ENCODE measurements at regions not wholly inside any gene's neighbourhood (a gene's known extent, or its start where the extent isn't known, plus 50 kb on each side); places are given as distances from the start of the nearest gene placed in this dataset.

DNA sequence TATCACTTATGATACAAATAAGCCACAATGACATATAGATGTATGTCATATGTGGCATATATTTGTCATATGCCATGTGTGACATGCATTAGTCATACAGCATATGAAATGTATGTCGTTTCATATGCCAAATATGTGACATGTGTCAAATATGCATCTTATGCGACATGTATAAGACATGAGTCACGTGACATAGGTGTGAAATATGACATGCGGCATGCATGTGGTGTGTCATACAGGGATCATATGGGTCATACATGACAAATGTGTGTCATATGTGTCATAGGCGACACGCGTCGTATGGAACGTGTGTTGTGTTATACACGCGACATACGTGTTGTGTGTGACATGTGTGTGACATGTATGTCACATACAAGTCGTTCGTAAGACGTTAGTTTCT lies 2154.0 kb upstream of the PIK3C3 start:
- H3K56ac ChIP-seq (replicated peaks; ENCODE audit: insufficient read length, low read depth, low read length), result no peak overlapping the region
- no peak overlapping the region for H4K8ac ChIP-seq (ENCODE audit: extremely low read depth, insufficient read depth, low read length)
- H3K14ac ChIP-seq (ENCODE audit: insufficient read length), result no peak overlapping the region
- no peaks in the 10 kb centered on the region for H4K20me1 ChIP-seq (replicated peaks in 1 of 2; ENCODE audit: control insufficient read depth in 1 of 2, insufficient read depth in 2 of 2, low read length in 2 of 2)
- H2BK120ac ChIP-seq (replicated peaks; ENCODE audit: low read depth, low read length), result no peak overlapping the region
- no peak overlapping the region for H2AK5ac ChIP-seq (ENCODE audit: low read depth, low read length)
- no peak overlapping the region for H2BK5ac ChIP-seq (ENCODE audit: low read depth, low read length)
- no peak overlapping the region for H4K5ac ChIP-seq (ENCODE audit: insufficient read length, low read depth, low read length)
- H3K4me3 ChIP-seq (ENCODE audit: extremely low read depth in 1 of 4, insufficient read depth in 2 of 4, low read depth in 3 of 4, low read length in 4 of 4), result no peak overlapping the region
- peak; percentile 36 for FAIRE-seq
- peaks cover 0 to 28% of the 10 kb centered on the region in 2 experiments; a peak in 3 of 4 replicates for H3K79me2 ChIP-seq (ENCODE audit: control insufficient read depth in 1 of 2, insufficient read depth in 2 of 2, low read length in 2 of 2)
- H3K23me2 ChIP-seq (ENCODE audit: low read depth, low read length), result no peaks in the 10 kb centered on the region
- H2BK15ac ChIP-seq (ENCODE audit: low read length), result no peak overlapping the region
- no peak overlapping the region for H2AFZ ChIP-seq (ENCODE audit: low read length)
- no peaks in the 10 kb centered on the region for H3K79me1 ChIP-seq (ENCODE audit: low read depth, low read length)
- no peak overlapping the region for H3K18ac ChIP-seq (ENCODE audit: extremely low read depth, low read length)
- ChIA-PET CTCF (ENCODE audit: partially characterized antibody) (no interaction called here), POLR2A (ENCODE audit: partially characterized antibody) (no interaction called here)
- no peak overlapping the region for H3K4me2 ChIP-seq (ENCODE audit: insufficient read depth in 1 of 2, low read depth in 2 of 2, low read length in 2 of 2)
- H2BK12ac ChIP-seq (ENCODE audit: low read depth, low read length), result no peak overlapping the region
- H3K27ac ChIP-seq (ENCODE audit: low read depth, low read length), result no peak overlapping the region
- peaks cover 0 to 2% (median 0%) of the 10 kb centered on the region in 4 experiments; a peak in 1 of 7 replicates for H3K4me1 ChIP-seq (replicated peaks in 1 of 4; ENCODE audit: control insufficient read depth in 3 of 4, insufficient read depth in 4 of 4, low read length in 3 of 4)
- no peak overlapping the region for H3K9ac ChIP-seq (replicated peaks in 1 of 4; ENCODE audit: extremely low read depth in 1 of 4, low read depth in 3 of 4, low read length in 3 of 4)
- no peaks in the 10 kb centered on the region for H3K27me3 ChIP-seq (replicated peaks in 1 of 4; ENCODE audit: control insufficient read depth in 3 of 4, extremely low read depth in 1 of 4, insufficient read depth in 3 of 4, low read length in 3 of 4)
- H3K36me3 ChIP-seq (ENCODE audit: control insufficient read depth in 2 of 4, insufficient read depth in 4 of 4, low read length in 3 of 4), result peaks cover 0 to 3% (median 0%) of the 10 kb centered on the region in 4 experiments; a peak in 2 of 8 replicates
- H3K23ac ChIP-seq (ENCODE audit: insufficient read length), result no peak overlapping the region
- 91% methylated on average over 15 of the region's 15 CpGs; no CpG with 5 or more reads in 1 of the 2 experiments for WGBS, 2 experiments (ENCODE audit: extremely low coverage in 1 of 2, insufficient coverage in 1 of 2, insufficient read length in 1 of 2, insufficient replicate concordance in 2 of 2, low coverage in 1 of 2, low lambda C conversion rate in 2 of 2, missing lambda C conversion rate in 1 of 2)
- H2BK20ac ChIP-seq (ENCODE audit: low read length), result no peak overlapping the region
- peaks cover 21 to 22% of the 10 kb centered on the region in 2 experiments for H3K9me3 ChIP-seq (ENCODE audit: insufficient read depth in 2 of 2, low read depth in 1 of 2, low read length in 1 of 2)
- no peak for DNase-seq (ENCODE audit: low read depth in 1 of 2, low spot score in 2 of 2)
- H4K91ac ChIP-seq (replicated peaks; ENCODE audit: insufficient read length, low read length), result no peak overlapping the region
- no peak overlapping the region for H3K4ac ChIP-seq (replicated peaks; ENCODE audit: insufficient read length, low read depth, low read length)
- no peak for TF ChIP-seq RNF2 (IDR thresholded peaks at IDR 0.05; ENCODE audit: borderline replicate concordance, low read depth, low read length, missing control alignments, poor library complexity, severe bottlenecking)
- TF ChIP-seq, protein P1, sequence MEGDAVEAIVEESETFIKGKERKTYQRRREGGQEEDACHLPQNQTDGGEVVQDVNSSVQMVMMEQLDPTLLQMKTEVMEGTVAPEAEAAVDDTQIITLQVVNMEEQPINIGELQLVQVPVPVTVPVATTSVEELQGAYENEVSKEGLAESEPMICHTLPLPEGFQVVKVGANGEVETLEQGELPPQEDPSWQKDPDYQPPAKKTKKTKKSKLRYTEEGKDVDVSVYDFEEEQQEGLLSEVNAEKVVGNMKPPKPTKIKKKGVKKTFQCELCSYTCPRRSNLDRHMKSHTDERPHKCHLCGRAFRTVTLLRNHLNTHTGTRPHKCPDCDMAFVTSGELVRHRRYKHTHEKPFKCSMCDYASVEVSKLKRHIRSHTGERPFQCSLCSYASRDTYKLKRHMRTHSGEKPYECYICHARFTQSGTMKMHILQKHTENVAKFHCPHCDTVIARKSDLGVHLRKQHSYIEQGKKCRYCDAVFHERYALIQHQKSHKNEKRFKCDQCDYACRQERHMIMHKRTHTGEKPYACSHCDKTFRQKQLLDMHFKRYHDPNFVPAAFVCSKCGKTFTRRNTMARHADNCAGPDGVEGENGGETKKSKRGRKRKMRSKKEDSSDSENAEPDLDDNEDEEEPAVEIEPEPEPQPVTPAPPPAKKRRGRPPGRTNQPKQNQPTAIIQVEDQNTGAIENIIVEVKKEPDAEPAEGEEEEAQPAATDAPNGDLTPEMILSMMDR (IDR thresholded peaks at IDR 0.05; ENCODE audit: control extremely low read depth in 1 of 3, insufficient read depth in 1 of 3, low read depth in 1 of 3, low read length in 3 of 3), result no peak
- no peak for TF ChIP-seq FOSL1 (IDR thresholded peaks at IDR 0.05; ENCODE audit: insufficient read depth, low read depth, low read length)
- TF ChIP-seq HDAC6 (IDR thresholded peaks at IDR 0.05; ENCODE audit: low read depth, low read length), result no peak
- no peak for TF ChIP-seq SIN3A (conservative IDR thresholded peaks at IDR 0.05 in 1 of 2, IDR thresholded peaks at IDR 0.05 in 1 of 2; ENCODE audit: low read depth in 1 of 2, low read length in 2 of 2)
- TF ChIP-seq EP300 (IDR thresholded peaks at IDR 0.05; ENCODE audit: borderline replicate concordance in 1 of 2, low read depth in 2 of 2, low read length in 2 of 2), result no peak
- no peak for TF ChIP-seq SP1 (IDR thresholded peaks at IDR 0.05; ENCODE audit: low read depth, low read length)
- no peak for TF ChIP-seq TEAD4 (IDR thresholded peaks at IDR 0.05; ENCODE audit: low read depth, low read length)
- no peak for TF ChIP-seq CHD2 (IDR thresholded peaks at IDR 0.05; ENCODE audit: low read length)
- no peak for TF ChIP-seq CHD1 (IDR thresholded peaks at IDR 0.05; ENCODE audit: low read depth, low read length)
- no peak for TF ChIP-seq CBX8 (IDR thresholded peaks at IDR 0.05; ENCODE audit: borderline replicate concordance, low read depth, low read length)

All from H1 (cell line).